ENCODE measurements at regions not wholly inside any gene's neighbourhood (a gene's known extent, or its start where the extent isn't known, plus 50 kb on each side); places are given as distances from the start of the nearest gene placed in this dataset.
"Not testable (repeated sequence)": the region's sequence is repeated elsewhere in the genome, so short reads cannot be mapped to it uniquely, and the experiment has no call there.

GRCh38 chr1:163477276-163477830 lies 155.6 kb downstream of the NUF2 start:
- no peak for DNase-seq

GRCh38 chr1:163498391-163499330 lies 176.9 kb downstream of the NUF2 start:
- not testable (repeated sequence) for DNase-seq

DNA sequence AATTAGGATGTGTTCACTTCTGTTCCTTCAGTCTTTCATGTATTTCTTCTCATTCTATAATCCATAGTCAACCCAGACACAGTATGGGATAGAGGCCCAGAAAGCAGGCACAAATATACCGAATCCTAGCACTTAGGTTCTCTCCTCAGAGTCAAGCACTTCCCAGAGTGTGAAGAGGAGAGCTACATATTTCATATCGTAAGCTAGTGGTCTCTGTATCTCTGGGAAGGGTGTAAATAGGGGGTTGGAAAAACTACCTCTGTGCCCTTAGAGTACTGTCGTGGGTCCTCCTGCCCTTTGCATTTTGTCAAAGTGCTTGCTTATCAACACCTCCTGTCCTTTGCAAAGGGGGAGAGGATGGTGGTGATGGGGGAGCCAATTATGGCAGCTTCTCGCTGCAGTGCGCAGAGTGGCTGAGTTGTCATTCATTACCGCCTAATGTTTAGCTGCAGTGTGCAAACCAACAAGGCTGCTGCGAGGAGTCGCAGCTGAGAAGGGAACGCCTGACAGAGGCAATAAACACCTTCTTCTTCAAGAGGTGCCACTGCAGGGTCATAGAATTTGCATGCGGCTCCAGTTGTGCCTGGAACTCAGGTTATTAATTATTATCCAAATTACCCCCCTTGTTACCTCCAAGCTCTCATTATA lies 182.7 kb downstream of the NUF2 start:
- no peak for DNase-seq

GRCh38 chr1:163509114-163509513 lies 187.4 kb downstream of the NUF2 start:
- DNase-seq: no peak

GRCh38 chr1:163512349-163512989 lies 190.7 kb downstream of the NUF2 start:
- DNase-seq: no peak

GRCh38 chr1:163523375-163524029 lies 201.7 kb downstream of the NUF2 start:
- peak; percentile 87 for DNase-seq

DNA sequence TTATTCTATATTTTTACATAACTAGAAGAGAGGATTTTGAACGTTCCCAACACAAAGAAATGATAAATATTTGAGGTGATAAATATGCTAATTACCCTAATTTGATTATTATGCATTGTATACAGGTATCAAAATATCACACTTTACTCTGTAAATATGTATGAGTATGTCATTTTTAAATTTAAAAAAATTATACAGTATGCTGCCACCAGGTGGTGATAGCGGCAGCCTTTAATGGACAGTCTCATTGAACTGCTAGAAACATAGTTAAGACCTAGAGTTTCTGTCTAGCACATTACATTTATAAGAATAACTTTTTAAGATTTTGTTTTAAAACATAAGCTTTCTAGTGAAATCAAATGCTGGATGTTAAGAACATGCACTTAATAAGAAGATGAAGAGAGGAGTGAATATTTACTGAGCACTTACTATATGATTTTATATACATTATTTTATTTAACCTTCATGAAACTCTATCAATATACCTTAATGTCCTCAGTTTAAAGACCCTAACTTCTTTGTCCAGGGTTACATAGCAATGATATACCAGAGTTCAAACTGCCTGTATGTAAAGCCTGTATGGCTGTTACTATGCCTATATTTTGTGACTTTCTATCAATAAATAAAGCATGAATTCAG lies 207.1 kb downstream of the NUF2 start:
- no peak for DNase-seq

- no peak for DNase-seq
Observed at GRCh38 chr1:163531345-163531744, 209.6 kb downstream of the NUF2 start.

DNA sequence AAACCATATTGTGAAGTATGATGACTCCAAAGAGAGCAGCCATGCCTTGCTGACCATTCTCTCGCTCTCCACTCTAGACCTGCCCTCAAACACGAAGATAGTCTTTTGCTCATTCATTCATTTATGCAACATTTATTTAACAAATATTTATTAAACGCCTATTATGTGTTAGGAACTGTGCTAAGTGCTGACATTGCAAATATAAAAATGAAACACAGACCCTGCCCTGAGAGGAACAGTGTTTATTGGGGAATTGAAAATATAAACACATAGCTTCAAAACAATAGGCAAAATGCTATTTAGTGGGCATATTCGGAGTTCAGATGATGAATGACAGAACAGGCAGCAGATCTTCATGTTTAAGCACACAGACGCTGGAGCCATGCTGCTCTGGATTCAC lies 213.6 kb downstream of the NUF2 start:
- DNase-seq: no peak

DNA sequence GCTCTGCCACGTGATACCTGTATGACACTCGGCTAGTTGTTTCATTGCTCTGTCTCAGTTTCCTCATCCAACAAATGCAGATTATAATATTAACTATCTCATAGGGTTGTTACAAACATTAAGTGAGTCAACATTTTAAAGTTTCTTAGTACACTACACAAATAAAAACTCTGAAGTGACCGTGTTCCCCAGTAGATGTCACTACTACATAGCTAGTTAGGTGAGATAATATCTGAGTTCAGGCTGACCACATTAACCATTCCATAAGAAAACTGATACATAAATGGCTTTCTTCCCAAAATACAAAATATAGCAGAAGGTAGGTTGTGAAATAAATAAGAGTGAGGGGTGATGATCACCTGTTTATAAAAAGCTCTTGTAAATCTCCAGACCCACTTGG lies 214.1 kb downstream of the NUF2 start:
- no peak for DNase-seq

GRCh38 chr1:163537809-163538208 lies 216.1 kb downstream of the NUF2 start:
- no peak for DNase-seq

DNA sequence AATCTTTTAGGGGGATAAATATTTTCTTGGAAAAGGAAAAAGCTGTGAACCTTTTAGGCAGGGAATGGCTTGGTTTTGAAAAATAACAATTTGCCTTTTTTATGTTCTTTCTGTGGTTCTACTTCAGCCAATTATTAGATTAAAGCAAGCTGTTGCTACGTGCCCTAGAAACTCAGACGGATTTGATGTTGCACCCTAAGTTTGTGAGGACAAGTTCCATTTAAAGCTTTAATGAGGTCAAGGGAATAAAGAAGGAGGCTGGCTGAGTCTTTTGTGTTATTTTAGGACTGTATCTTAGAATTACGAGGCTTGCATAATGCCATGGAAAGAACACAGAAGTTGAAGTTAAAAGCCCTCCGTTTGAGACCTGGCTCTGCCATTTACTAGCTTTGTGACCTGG lies 216.9 kb downstream of the NUF2 start:
- no peak for DNase-seq

DNA sequence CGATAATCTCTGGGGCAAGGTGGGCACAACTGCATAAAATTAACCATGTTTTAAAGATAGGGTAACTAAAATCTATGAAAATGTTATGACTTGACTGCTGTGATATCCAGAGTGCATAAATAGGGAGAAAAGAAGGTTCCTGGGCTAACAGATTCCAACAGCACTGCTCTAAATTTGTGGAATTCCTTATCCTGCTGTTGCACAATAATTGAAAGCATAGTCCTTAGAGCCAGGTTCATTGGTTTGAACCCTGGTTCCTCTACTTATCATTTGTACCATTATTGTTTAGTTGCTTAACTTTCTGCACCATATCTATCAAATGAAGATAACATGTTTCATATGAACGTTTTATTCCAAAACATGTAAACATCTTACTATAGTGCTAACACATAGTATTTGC lies 219.0 kb downstream of the NUF2 start:
- DNase-seq: no peak

DNA sequence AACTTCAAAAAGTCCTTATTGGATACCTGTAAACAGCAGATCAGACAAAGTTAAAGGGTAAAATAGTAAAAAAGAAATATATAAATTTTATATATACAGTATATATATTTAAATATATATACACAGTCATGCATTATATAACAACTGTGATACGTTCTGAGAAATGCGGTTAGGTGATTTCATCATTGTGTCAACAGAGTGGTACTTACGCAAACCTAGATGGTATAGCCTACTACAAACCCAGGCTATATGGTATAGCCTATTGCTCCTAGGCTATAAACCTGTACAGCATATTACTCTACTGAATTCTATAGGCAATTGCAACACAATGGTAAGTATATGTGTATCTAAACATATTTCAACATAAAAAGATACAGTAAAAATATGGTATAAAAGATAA lies 222.7 kb downstream of the NUF2 start:
- DNase-seq: no peak

- DNase-seq: no peak
Observed at GRCh38 chr1:163558162-163558561, 236.4 kb downstream of the NUF2 start.

GRCh38 chr1:163561580-163562295 lies 240.0 kb downstream of the NUF2 start:
- DNase-seq: peak; percentile 44

- no peak for DNase-seq
Observed at GRCh38 chr1:163562355-163562754, 240.6 kb downstream of the NUF2 start.

GRCh38 chr1:163565166-163565565 lies 243.4 kb downstream of the NUF2 start:
- no peak for DNase-seq

GRCh38 chr1:163570071-163570470 lies 248.3 kb downstream of the NUF2 start:
- DNase-seq: no peak

DNA sequence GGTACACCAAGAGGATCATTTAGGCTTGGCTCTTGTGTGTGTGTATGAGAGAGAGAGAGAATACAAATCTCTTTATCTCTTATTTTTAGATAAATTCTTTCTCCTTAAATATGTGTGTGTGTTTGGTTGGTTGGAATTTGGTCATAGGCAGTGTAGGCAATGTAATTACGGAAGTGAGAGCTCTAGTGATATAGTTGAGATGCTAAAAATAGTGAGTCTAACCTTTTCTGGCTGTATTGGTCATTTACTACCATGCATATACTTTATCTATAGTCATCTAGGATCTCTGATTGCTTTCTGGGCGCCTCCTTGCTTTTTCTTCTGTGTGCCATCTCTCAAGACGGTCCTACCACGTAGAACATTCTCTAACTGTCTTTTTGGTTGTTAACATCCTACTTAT lies 250.2 kb downstream of the NUF2 start:
- DNase-seq: no peak

DNA sequence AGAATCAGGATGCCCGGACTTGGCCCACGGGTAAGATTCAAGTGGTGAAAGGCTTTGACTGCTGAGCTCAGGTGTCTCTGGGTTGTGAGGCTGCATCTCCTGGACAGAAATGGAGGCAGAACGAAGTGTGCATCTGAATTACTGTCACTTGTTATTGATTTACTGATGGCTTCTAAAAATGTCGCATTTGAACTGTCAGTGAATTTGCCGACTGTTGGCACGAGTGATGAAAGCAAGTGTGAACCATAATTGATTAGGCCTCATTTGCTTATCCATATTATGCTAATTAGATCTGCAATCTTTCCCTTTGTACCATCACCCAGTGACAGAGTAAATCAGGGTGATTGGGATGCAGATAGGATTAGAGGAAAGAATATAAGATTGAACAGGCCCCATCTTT lies 252.4 kb downstream of the NUF2 start:
- no peak for DNase-seq

- no peak for DNase-seq
Observed at GRCh38 chr1:163580926-163581325, 259.2 kb downstream of the NUF2 start.
